ENCODE measurements at regions not wholly inside any gene's neighbourhood (a gene's known extent, or its start where the extent isn't known, plus 50 kb on each side); places are given as distances from the start of the nearest gene placed in this dataset.

DNA sequence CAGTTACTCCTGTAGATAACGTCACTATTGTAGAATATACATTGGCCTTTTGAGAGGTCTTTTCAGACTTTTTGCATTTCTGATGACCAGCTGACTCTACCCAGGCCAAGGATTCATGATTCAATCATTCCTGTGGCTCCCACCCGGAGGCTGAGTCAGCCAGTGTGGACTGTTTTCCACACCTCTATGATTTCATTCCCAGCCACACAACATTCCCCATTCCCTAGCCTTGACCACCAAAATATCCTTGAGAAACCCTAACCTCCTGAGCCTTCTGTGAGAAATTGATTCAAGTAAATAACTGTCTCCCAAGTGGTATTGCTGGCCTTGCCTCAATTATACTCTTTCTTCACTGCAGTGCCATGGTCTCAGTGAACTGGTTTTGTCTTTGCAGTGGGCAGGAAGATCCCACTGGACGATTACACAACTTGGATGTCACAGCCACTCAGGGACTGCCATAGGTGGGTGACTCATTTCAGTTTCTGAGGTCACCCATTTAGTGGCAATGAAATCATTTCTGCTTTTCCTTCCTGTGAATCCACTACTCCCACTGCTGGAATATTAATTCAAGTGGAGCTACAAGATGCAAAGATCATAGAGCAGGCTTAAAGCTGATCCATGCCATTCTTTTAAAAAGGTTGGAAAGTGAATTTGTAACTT lies 518.6 kb upstream of the ZP4 start:
- DNase-seq (no peak), ATAC-seq (ENCODE audit: insufficient read depth, low read depth) (no peak)
- H3K27ac ChIP-seq (ENCODE audit: low read length): no peak overlapping the region

GRCh38 chr1:238408737-238409136 lies 518.0 kb upstream of the ZP4 start:
- ATAC-seq (ENCODE audit: insufficient read depth, low read depth): no peak
- Histone ChIP-seq H3K9me3 (ENCODE audit: insufficient read depth, low read length, severe bottlenecking) (no peaks in the 10 kb centered on the region), H3K4me3 (ENCODE audit: low read depth in 1 of 2, low read length in 2 of 2) (no peak overlapping the region), H3K79me2 (ENCODE audit: insufficient read depth, low read length) (no peaks in the 10 kb centered on the region), H3K36me3 (ENCODE audit: insufficient read depth, low read length) (no peaks in the 10 kb centered on the region), H3K27me3 (ENCODE audit: insufficient read depth, low read length, poor library complexity) (no peaks in the 10 kb centered on the region), H3K9ac (ENCODE audit: low read depth, low read length) (no peak overlapping the region), H3K27ac (ENCODE audit: low read length) (no peak overlapping the region), H3K4me1 (ENCODE audit: insufficient read depth, low read length) (no peaks in the 10 kb centered on the region), H3K4me2 (ENCODE audit: insufficient read depth, low read length) (no peak overlapping the region), H4K20me1 (ENCODE audit: insufficient read depth, low read length) (no peaks in the 10 kb centered on the region), H2AFZ (ENCODE audit: low read depth, low read length) (no peak overlapping the region)
- TF ChIP-seq CTCF (IDR thresholded peaks at IDR 0.05; ENCODE audit: borderline replicate concordance, extremely low read depth, low read length, poor library complexity, severe bottlenecking): no peak
- no peak for TF ChIP-seq EZH2 (IDR thresholded peaks at IDR 0.05; ENCODE audit: borderline replicate concordance, low read depth, low read length, severe bottlenecking)
- DNase-seq: no peak

More for the DNA sequence above, 518.6 kb upstream of the ZP4 start:
- Histone ChIP-seq H3K9ac (ENCODE audit: low read depth, low read length) (no peak overlapping the region), H3K79me2 (ENCODE audit: insufficient read depth, low read length) (no peaks in the 10 kb centered on the region), H3K9me3 (ENCODE audit: insufficient read depth, low read length, severe bottlenecking) (no peaks in the 10 kb centered on the region), H3K4me1 (ENCODE audit: insufficient read depth, low read length) (no peaks in the 10 kb centered on the region), H3K4me3 (ENCODE audit: low read depth in 1 of 2, low read length in 2 of 2) (no peak overlapping the region), H3K4me2 (ENCODE audit: insufficient read depth, low read length) (no peak overlapping the region), H3K36me3 (ENCODE audit: insufficient read depth, low read length) (no peaks in the 10 kb centered on the region), H4K20me1 (ENCODE audit: insufficient read depth, low read length) (no peaks in the 10 kb centered on the region), H2AFZ (ENCODE audit: low read depth, low read length) (no peak overlapping the region), H3K27me3 (ENCODE audit: insufficient read depth, low read length, poor library complexity) (no peaks in the 10 kb centered on the region)
- no peak for TF ChIP-seq EZH2 (IDR thresholded peaks at IDR 0.05; ENCODE audit: borderline replicate concordance, low read depth, low read length, severe bottlenecking)

- ATAC-seq (ENCODE audit: insufficient read depth, low read depth): no peak
- Histone ChIP-seq H3K27me3 (ENCODE audit: insufficient read depth, low read length, poor library complexity) (no peaks in the 10 kb centered on the region), H3K4me2 (ENCODE audit: insufficient read depth, low read length) (no peak overlapping the region), H3K9ac (ENCODE audit: low read depth, low read length) (no peak overlapping the region), H3K4me3 (ENCODE audit: low read depth in 1 of 2, low read length in 2 of 2) (no peak overlapping the region), H3K9me3 (ENCODE audit: insufficient read depth, low read length, severe bottlenecking) (no peaks in the 10 kb centered on the region), H4K20me1 (ENCODE audit: insufficient read depth, low read length) (no peaks in the 10 kb centered on the region), H3K4me1 (ENCODE audit: insufficient read depth, low read length) (no peaks in the 10 kb centered on the region), H2AFZ (ENCODE audit: low read depth, low read length) (no peak overlapping the region), H3K79me2 (ENCODE audit: insufficient read depth, low read length) (no peaks in the 10 kb centered on the region), H3K36me3 (ENCODE audit: insufficient read depth, low read length) (no peaks in the 10 kb centered on the region), H3K27ac (ENCODE audit: low read length) (no peak overlapping the region)
- no peak for DNase-seq
- TF ChIP-seq CTCF (IDR thresholded peaks at IDR 0.05; ENCODE audit: borderline replicate concordance, extremely low read depth, low read length, poor library complexity, severe bottlenecking) (no peak), EZH2 (IDR thresholded peaks at IDR 0.05; ENCODE audit: borderline replicate concordance, low read depth, low read length, severe bottlenecking) (no peak)
These were observed 515.6 kb upstream of the ZP4 start for GRCh38 chr1:238406098-238406860.

DNA sequence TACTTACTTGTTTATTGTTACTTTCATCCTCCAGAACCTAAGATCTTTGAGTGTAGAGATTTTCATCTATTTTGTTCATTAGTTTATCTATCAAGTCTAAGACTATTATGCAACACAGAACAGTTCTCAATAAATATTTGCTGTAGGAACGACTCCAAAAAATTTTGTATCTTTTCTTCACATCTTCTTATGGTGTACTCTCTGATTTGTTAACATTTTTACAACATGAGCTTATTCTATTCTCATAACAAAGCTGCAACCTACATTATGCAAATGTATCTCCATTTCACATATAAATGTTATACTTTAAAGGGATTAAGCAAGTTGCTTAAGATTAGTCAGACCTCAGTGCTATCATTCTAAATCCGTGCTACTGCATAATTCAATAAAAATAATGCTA lies 514.2 kb upstream of the ZP4 start:
- DNase-seq (no peak), ATAC-seq (ENCODE audit: insufficient read depth, low read depth) (no peak)
- H3K9me3 ChIP-seq (ENCODE audit: insufficient read depth, low read length, severe bottlenecking): no peaks in the 10 kb centered on the region
- H2AFZ ChIP-seq (ENCODE audit: low read depth, low read length): no peak overlapping the region
- H3K9ac ChIP-seq (ENCODE audit: low read depth, low read length): no peak overlapping the region
- H3K27ac ChIP-seq (ENCODE audit: low read length): no peak overlapping the region
- no peaks in the 10 kb centered on the region for H3K79me2 ChIP-seq (ENCODE audit: insufficient read depth, low read length)
- no peaks in the 10 kb centered on the region for H3K4me1 ChIP-seq (ENCODE audit: insufficient read depth, low read length)
- no peak for TF ChIP-seq EZH2 (IDR thresholded peaks at IDR 0.05; ENCODE audit: borderline replicate concordance, low read depth, low read length, severe bottlenecking)
- TF ChIP-seq CTCF (IDR thresholded peaks at IDR 0.05; ENCODE audit: borderline replicate concordance, extremely low read depth, low read length, poor library complexity, severe bottlenecking): no peak
- no peak overlapping the region for H3K4me2 ChIP-seq (ENCODE audit: insufficient read depth, low read length)
- H3K36me3 ChIP-seq (ENCODE audit: insufficient read depth, low read length): no peaks in the 10 kb centered on the region
- no peaks in the 10 kb centered on the region for H4K20me1 ChIP-seq (ENCODE audit: insufficient read depth, low read length)
- H3K4me3 ChIP-seq (ENCODE audit: low read depth in 1 of 2, low read length in 2 of 2): no peak overlapping the region
- H3K27me3 ChIP-seq (ENCODE audit: insufficient read depth, low read length, poor library complexity): no peaks in the 10 kb centered on the region

Measured in DND-41 (cell line).